Vagina (tissue), 2 donors: ENCODE measurements at regions not wholly inside any gene's neighbourhood (a gene's known extent, or its start where the extent isn't known, plus 50 kb on each side); places are given as distances from the start of the nearest gene placed in this dataset.

Source experiments
- DNase-seq, 2 donors: peaks; one replicate each; pipeline ENCODE4 v3.0.0-alpha.2; 2017; ENCODE audit errors: extremely low spot score in 2 of 2
- H3K27ac ChIP-seq: fragments of 200-600 bp; sonication (generic); one replicate; pipeline ENCODE4 v1.5.1; 2019
- H3K27me3 ChIP-seq: fragments of 200-600 bp; sonication (generic); one replicate; pipeline ENCODE4 v1.5.1; 2019
- H3K36me3 ChIP-seq, 2 donors: fragments of 200-600 bp; sonication (generic); one replicate each; pipeline ENCODE4 v1.5.1; 2017 to 2019
- H3K4me1 ChIP-seq: fragments of 200-600 bp; sonication (generic); one replicate; pipeline ENCODE4 v1.5.1; 2019
- H3K4me3 ChIP-seq, 2 donors: fragments of 200-600 bp; sonication (generic); 1 replicate in 1 of 2; 2 replicates in 1 of 2; pipeline ENCODE4 v1.5.1; 2016 to 2019
- H3K9me3 ChIP-seq: fragments of 200-600 bp; sonication (generic); one replicate; pipeline ENCODE4 v1.5.1; 2019
- CTCF ChIP-seq, 3 experiments: fragments of 450-650 bp in 2 of 3; fragments of 200-600 bp in 1 of 3; sonication (generic) in 1 of 3; IDR thresholded peaks; one replicate each; pipeline ENCODE4 v1.5.1; 2017 to 2019; ENCODE audit warnings: antibody characterized with exemption in 3 of 3, mild to moderate bottlenecking in 2 of 3, moderate library complexity in 2 of 3
- POLR2A ChIP-seq, 2 donors: fragments of 450-650 bp; IDR thresholded peaks; one replicate each; pipeline ENCODE4 v1.6.1; 2017; ENCODE audit warnings: antibody characterized with exemption in 2 of 2, mild to moderate bottlenecking in 2 of 2, moderate library complexity in 2 of 2
- POLR2AphosphoS5 ChIP-seq, 2 donors: sonication (generic); formaldehyde crosslinking; IDR thresholded peaks; one replicate each; pipeline ENCODE4 v1.9.0; 2017; ENCODE audit warnings: antibody characterized with exemption in 2 of 2, mild to moderate bottlenecking in 2 of 2, low read depth in 1 of 2; ENCODE audit not compliant: insufficient read depth in 1 of 2
- intact Hi-C: fragments of 100-400 bp; cut with DNase I; formaldehyde crosslinking; loops from one replicate; pipeline ENCODE4 v1.15.1; 2023

- intact Hi-C loops, result no loop called here
- no peaks in the 10 kb centered on the region for H3K27me3 ChIP-seq
- no peak overlapping the region for H3K4me3 ChIP-seq
- no peaks in the 10 kb centered on the region for H3K9me3 ChIP-seq
- no peak overlapping the region for H3K27ac ChIP-seq
- H3K4me1 ChIP-seq, result no peaks in the 10 kb centered on the region
- DNase-seq, result no peak
- no peaks in the 10 kb centered on the region for H3K36me3 ChIP-seq
- TF ChIP-seq CTCF (IDR thresholded peaks at IDR 0.05) (no peak), POLR2AphosphoS5 (IDR thresholded peaks at IDR 0.05; ENCODE audit: insufficient read depth in 1 of 2, low read depth in 1 of 2) (no peak), POLR2A (IDR thresholded peaks at IDR 0.05) (no peak)
Observed at GRCh38 chr12:33602515-33602914, 162.9 kb upstream of the SYT10 start.

GRCh38 chr12:33605757-33606156 is 166.1 kb upstream of the SYT10 start:
- intact Hi-C loops, result no loop called here
- Histone ChIP-seq H3K27me3 (no peaks in the 10 kb centered on the region), H3K9me3 (no peaks in the 10 kb centered on the region), H3K36me3 (no peaks in the 10 kb centered on the region), H3K27ac (no peak overlapping the region), H3K4me1 (no peaks in the 10 kb centered on the region), H3K4me3 (no peak overlapping the region)
- no peak for DNase-seq
- TF ChIP-seq POLR2A (IDR thresholded peaks at IDR 0.05) (no peak), POLR2AphosphoS5 (IDR thresholded peaks at IDR 0.05; ENCODE audit: insufficient read depth in 1 of 2, low read depth in 1 of 2) (no peak), CTCF (IDR thresholded peaks at IDR 0.05) (no peak)

- no peak for DNase-seq
- H3K36me3 ChIP-seq, result no peaks in the 10 kb centered on the region
- H3K9me3 ChIP-seq, result no peaks in the 10 kb centered on the region
- H3K27me3 ChIP-seq, result no peaks in the 10 kb centered on the region
- H3K4me1 ChIP-seq, result no peaks in the 10 kb centered on the region
- TF ChIP-seq POLR2AphosphoS5 (IDR thresholded peaks at IDR 0.05; ENCODE audit: insufficient read depth in 1 of 2, low read depth in 1 of 2) (no peak), POLR2A (IDR thresholded peaks at IDR 0.05) (no peak), CTCF (IDR thresholded peaks at IDR 0.05) (no peak)
- H3K4me3 ChIP-seq, result no peak overlapping the region
- intact Hi-C loops, result no loop called here
- no peak overlapping the region for H3K27ac ChIP-seq
Observed at GRCh38 chr12:33609910-33610309, 170.3 kb upstream of the SYT10 start.

- no peaks in the 10 kb centered on the region for H3K27me3 ChIP-seq
- H3K4me1 ChIP-seq, result no peaks in the 10 kb centered on the region
- H3K4me3 ChIP-seq, result no peak overlapping the region
- H3K27ac ChIP-seq, result no peak overlapping the region
- no peaks in the 10 kb centered on the region for H3K36me3 ChIP-seq
- no peak for DNase-seq
- TF ChIP-seq POLR2AphosphoS5 (IDR thresholded peaks at IDR 0.05; ENCODE audit: insufficient read depth in 1 of 2, low read depth in 1 of 2) (no peak), CTCF (IDR thresholded peaks at IDR 0.05) (no peak), POLR2A (IDR thresholded peaks at IDR 0.05) (no peak)
- intact Hi-C loops, result no loop called here
- no peaks in the 10 kb centered on the region for H3K9me3 ChIP-seq
Observed at GRCh38 chr12:33614630-33615029, 175.0 kb upstream of the SYT10 start.

GRCh38 chr12:33617218-33617617 is 177.6 kb upstream of the SYT10 start:
- H3K4me1 ChIP-seq, result no peaks in the 10 kb centered on the region
- H3K36me3 ChIP-seq, result no peaks in the 10 kb centered on the region
- intact Hi-C loops, result no loop called here
- no peak for DNase-seq
- no peak overlapping the region for H3K4me3 ChIP-seq
- TF ChIP-seq POLR2A (IDR thresholded peaks at IDR 0.05) (no peak), CTCF (IDR thresholded peaks at IDR 0.05) (no peak), POLR2AphosphoS5 (IDR thresholded peaks at IDR 0.05; ENCODE audit: insufficient read depth in 1 of 2, low read depth in 1 of 2) (no peak)
- no peaks in the 10 kb centered on the region for H3K9me3 ChIP-seq
- no peaks in the 10 kb centered on the region for H3K27me3 ChIP-seq
- H3K27ac ChIP-seq, result no peak overlapping the region
